Activated T-helper 2 cell treated with anti-CD3 and anti-CD28 coated beads, Interferon-gamma antibody, Interleukin-2, Interleukin-4, amounts not matched to agents 10 μg/mL and 5 μg/mL and 100 μg/mL, durations not matched to agents 14 hours and 24 hours and 36 hours (primary cell): ENCODE measurements at regions not wholly inside any gene's neighbourhood (a gene's known extent, or its start where the extent isn't known, plus 50 kb on each side); places are given as distances from the start of the nearest gene placed in this dataset.
A peak's percentile ranks its signal among the peaks of the same experiment; 100 is the strongest.
"Not testable (repeated sequence)": the region's sequence is repeated elsewhere in the genome, so short reads cannot be mapped to it uniquely, and the experiment has no call there.

Experiments
- DNase-seq: peaks from one replicate; pipeline ENCODE4 v3.0.0; 2021; ENCODE audit warnings: low spot score
- H3K27ac Mint-ChIP-seq: one replicate; pipeline ENCODE4 v1.8.0; 2021; ENCODE audit warnings: mixed read lengths
- H3K27me3 Mint-ChIP-seq: one replicate; pipeline ENCODE4 v1.8.0; 2021; ENCODE audit warnings: low read depth, mixed read lengths
- H3K36me3 Mint-ChIP-seq: one replicate; pipeline ENCODE4 v1.8.0; 2021; ENCODE audit warnings: low read depth, mixed read lengths
- H3K4me1 Mint-ChIP-seq: one replicate; pipeline ENCODE4 v1.8.0; 2021; ENCODE audit warnings: low read depth, mixed read lengths
- H3K4me3 Mint-ChIP-seq: one replicate; pipeline ENCODE4 v1.8.0; 2021; ENCODE audit warnings: low read depth, mild to moderate bottlenecking, moderate library complexity, mixed read lengths
- H3K9me3 Mint-ChIP-seq: one replicate; pipeline ENCODE4 v1.8.0; 2021; ENCODE audit warnings: mixed read lengths
- intact Hi-C: fragments of 100-400 bp; cut with micrococcal nuclease; formaldehyde crosslinking; loops from one replicate; pipeline ENCODE4 v1.15.1; 2023

- Mint-ChIP-seq H3K27me3 (no peaks in the 10 kb centered on the region), H3K27ac (peak overlapping the region; percentile 62), H3K36me3 (no peaks in the 10 kb centered on the region), H3K4me3 (no peak overlapping the region), H3K9me3 (peaks cover 3% of the 10 kb centered on the region), H3K4me1 (peaks cover 31% of the 10 kb centered on the region)
- intact Hi-C loops = loop anchor here (5.0 to 10.0 kb wide), 2 partner anchors 228 to 331 kb away; no protein-coding TSS in a partner anchor
- no peak for DNase-seq
Observed at GRCh38 chrX:39493168-39493567, 604.6 kb downstream of the BCOR start.

DNA sequence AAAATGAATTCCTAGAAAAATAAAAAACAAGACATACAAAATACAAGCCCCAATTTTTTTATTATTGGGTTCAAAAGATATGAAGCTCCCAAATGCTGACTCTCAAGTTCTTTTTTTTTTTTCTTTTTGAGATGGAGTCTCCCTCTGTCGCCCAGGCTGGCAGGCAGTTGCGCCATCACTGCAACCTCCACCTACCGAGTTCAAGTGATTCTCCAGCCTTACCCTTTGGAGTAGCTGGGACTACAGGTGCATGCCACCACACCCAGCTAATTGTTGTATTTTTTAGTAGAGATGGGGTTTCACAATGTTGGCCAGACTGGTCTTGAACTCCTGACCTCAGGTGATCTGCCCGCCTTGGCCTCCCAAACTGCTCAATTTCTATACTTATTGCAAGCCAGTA is 600.6 kb downstream of the BCOR start:
- peaks cover 19% of the 10 kb centered on the region for H3K4me1 Mint-ChIP-seq
- intact Hi-C loops = loop anchor here (10.0 kb wide), 1 partner anchor 232 kb away; no protein-coding TSS in a partner anchor
- not testable (repeated sequence) for H3K27ac Mint-ChIP-seq, H3K36me3 Mint-ChIP-seq, H3K27me3 Mint-ChIP-seq, DNase-seq, H3K4me3 Mint-ChIP-seq, H3K9me3 Mint-ChIP-seq

GRCh38 chrX:39497702-39498265 is 600.0 kb downstream of the BCOR start:
- DNase-seq = no peak
- no peaks in the 10 kb centered on the region for H3K27me3 Mint-ChIP-seq
- intact Hi-C loops = loop anchor here (10.0 kb wide), 1 partner anchor 233 kb away; no protein-coding TSS in a partner anchor
- no peaks in the 10 kb centered on the region for H3K9me3 Mint-ChIP-seq
- no peak overlapping the region for H3K4me3 Mint-ChIP-seq
- no peaks in the 10 kb centered on the region for H3K36me3 Mint-ChIP-seq
- H3K4me1 Mint-ChIP-seq = peaks cover 12% of the 10 kb centered on the region
- no peak overlapping the region for H3K27ac Mint-ChIP-seq

- Mint-ChIP-seq H3K36me3 (no peaks in the 10 kb centered on the region), H3K27me3 (no peaks in the 10 kb centered on the region), H3K4me3 (no peak overlapping the region), H3K9me3 (no peaks in the 10 kb centered on the region), H3K4me1 (peaks cover 10% of the 10 kb centered on the region), H3K27ac (no peak overlapping the region)
- intact Hi-C loops = loop anchor here (10.0 kb wide), 2 partner anchors 55 to 235 kb away; no protein-coding TSS in a partner anchor
- DNase-seq = no peak
Observed at GRCh38 chrX:39499996-39500395, 597.8 kb downstream of the BCOR start.

GRCh38 chrX:39501822-39502221 is 595.9 kb downstream of the BCOR start:
- H3K4me1 Mint-ChIP-seq = peaks cover 12% of the 10 kb centered on the region
- no peak for DNase-seq
- no peak overlapping the region for H3K27ac Mint-ChIP-seq
- no peaks in the 10 kb centered on the region for H3K27me3 Mint-ChIP-seq
- no peaks in the 10 kb centered on the region for H3K9me3 Mint-ChIP-seq
- H3K36me3 Mint-ChIP-seq = no peaks in the 10 kb centered on the region
- intact Hi-C loops = loop anchor here (10.0 kb wide), 1 partner anchor 57 kb away; no protein-coding TSS in a partner anchor
- H3K4me3 Mint-ChIP-seq = no peak overlapping the region

DNA sequence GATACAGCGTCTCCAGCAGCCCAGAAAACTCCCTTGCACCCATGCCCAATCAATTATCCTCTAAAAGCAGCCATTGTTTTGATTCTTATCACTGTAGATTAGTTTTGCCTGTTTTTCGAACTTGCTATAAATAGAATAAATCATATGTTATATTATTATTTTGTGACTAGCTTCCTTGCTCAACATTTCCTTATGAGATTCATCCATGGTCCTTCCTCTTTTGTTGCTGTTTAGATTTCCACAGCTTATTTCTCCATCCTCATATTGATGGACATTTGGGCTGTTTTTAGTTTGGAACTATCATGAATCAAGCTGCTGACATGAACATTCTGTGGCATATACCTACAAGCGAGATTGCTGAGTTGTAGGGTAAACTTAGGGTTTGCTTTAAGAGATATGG is 595.3 kb downstream of the BCOR start:
- Mint-ChIP-seq H3K4me1 (peaks cover 12% of the 10 kb centered on the region), H3K27me3 (no peaks in the 10 kb centered on the region), H3K27ac (no peak overlapping the region), H3K36me3 (no peaks in the 10 kb centered on the region), H3K4me3 (no peak overlapping the region), H3K9me3 (no peaks in the 10 kb centered on the region)
- DNase-seq = no peak
- intact Hi-C loops = loop anchor here (10.0 kb wide), 1 partner anchor 58 kb away; no protein-coding TSS in a partner anchor

DNA sequence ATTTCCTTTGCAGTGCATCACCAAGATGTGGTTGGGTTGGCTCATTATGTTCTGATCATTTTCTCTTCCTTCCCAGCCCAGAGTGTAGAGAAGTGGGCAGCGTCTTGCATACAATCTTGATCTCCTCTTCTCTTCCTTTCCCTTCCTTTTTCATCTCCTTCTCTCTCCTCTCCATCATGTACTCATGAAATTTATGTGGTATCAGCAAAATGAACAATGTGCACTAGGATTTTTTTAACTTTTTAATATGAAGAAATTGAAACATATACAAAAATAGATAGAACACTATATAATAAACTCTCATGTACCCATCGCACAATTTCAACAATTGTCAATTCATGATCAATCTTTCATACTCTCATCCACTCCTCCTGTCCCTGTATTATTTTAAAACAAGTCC is 593.5 kb downstream of the BCOR start:
- Mint-ChIP-seq H3K4me1 (peaks cover 17% of the 10 kb centered on the region), H3K9me3 (peaks cover 4% of the 10 kb centered on the region)
- intact Hi-C loops = loop anchor here (10.0 kb wide), 1 partner anchor 59 kb away; no protein-coding TSS in a partner anchor

DNA sequence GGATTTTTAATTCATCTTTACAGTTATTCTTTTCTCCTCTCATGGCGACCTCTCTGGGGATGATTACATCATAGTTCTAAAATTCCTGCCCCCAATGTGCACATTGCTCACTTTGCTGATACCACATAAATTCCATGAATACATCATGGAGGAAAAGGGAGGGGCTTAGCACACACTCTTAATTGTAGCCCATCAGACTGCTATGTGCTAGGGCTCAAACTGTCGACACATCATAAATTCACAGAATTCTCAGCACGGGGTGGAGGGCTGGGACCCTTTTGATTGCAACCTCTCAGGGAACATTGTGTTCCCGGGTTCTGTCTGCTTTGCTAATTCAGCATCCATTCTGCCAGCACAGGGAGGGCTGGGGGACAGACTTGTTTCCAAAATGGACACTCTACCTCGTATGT is 592.9 kb downstream of the BCOR start:
- Mint-ChIP-seq H3K27ac (no peak overlapping the region), H3K4me3 (no peak overlapping the region), H3K9me3 (peaks cover 9% of the 10 kb centered on the region), H3K36me3 (peaks cover 7% of the 10 kb centered on the region), H3K4me1 (peaks cover 15% of the 10 kb centered on the region), H3K27me3 (no peaks in the 10 kb centered on the region)
- no peak for DNase-seq
- intact Hi-C loops = loop anchor here (10.0 kb wide), 1 partner anchor 60 kb away; no protein-coding TSS in a partner anchor

More for the DNA sequence above, 593.5 kb downstream of the BCOR start:
- Mint-ChIP-seq H3K36me3 (peaks cover 3% of the 10 kb centered on the region), H3K27ac (no peak overlapping the region), H3K4me3 (no peak overlapping the region), H3K27me3 (no peaks in the 10 kb centered on the region)
- DNase-seq = no peak

DNA sequence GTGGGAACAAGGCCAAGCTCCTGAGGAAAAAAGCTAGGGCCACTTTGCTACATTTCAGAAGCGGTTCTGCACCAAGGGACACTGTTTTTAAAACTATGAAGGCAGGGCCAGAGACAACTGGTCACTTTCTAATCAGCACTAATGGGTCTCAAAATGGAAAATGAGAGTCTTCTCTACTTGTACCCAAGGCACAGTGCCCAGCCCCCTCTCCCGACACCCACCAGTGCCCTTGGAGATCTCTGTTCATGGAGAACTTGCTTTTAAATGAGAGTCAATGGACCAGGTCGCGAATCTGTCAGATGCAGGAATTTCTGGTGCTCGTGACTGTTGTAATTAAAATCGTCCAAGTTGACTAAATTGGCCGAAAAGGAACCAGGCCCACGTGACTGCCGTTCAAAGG is 591.6 kb downstream of the BCOR start:
- peaks cover 7% of the 10 kb centered on the region for H3K36me3 Mint-ChIP-seq
- DNase-seq = no peak
- peaks cover 12% of the 10 kb centered on the region for H3K4me1 Mint-ChIP-seq
- peaks cover 14% of the 10 kb centered on the region for H3K9me3 Mint-ChIP-seq
- H3K4me3 Mint-ChIP-seq = no peak overlapping the region
- no peak overlapping the region for H3K27ac Mint-ChIP-seq
- no peaks in the 10 kb centered on the region for H3K27me3 Mint-ChIP-seq
- intact Hi-C loops = loop anchor here (10.0 kb wide), 1 partner anchor 61 kb away; no protein-coding TSS in a partner anchor

GRCh38 chrX:39507034-39507433 is 590.7 kb downstream of the BCOR start:
- no peak overlapping the region for H3K4me3 Mint-ChIP-seq
- peaks cover 7% of the 10 kb centered on the region for H3K36me3 Mint-ChIP-seq
- no peak for DNase-seq
- H3K4me1 Mint-ChIP-seq = peaks cover 12% of the 10 kb centered on the region
- intact Hi-C loops = loop anchor here (10.0 kb wide), 1 partner anchor 62 kb away; no protein-coding TSS in a partner anchor
- no peaks in the 10 kb centered on the region for H3K27me3 Mint-ChIP-seq
- no peak overlapping the region for H3K27ac Mint-ChIP-seq
- peaks cover 14% of the 10 kb centered on the region for H3K9me3 Mint-ChIP-seq

DNA sequence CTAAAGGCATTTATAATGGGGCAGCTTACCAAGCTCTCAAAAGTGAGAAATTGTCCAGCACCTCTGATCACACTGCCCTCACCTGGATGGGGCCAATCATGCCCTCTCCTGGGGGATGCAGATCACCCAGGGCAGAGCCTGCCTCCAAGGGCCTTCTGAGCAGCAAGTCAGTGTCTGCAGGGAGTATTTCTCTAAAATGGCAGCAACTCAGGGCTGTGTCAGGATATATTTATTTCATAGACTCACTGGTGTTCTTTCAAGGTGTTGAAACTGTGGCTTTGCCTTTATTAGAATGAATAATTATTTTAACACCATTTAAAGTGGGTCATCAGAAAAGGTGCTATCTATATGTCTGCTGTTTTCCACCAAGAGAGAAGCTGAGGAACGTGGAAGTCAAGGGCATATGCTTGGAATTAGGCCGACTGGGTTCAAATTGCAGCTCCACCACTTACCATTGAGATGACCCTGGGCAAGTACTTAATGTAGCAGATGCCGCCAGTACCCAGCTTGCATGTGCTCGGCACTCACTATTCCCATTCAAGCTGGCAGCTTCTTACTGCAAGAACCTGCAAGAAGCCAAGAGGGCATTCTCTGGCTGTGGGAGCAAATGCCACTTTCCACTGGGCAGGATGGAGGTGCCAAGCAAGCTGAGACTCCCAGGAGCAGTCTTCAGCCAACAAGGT is 590.0 kb downstream of the BCOR start:
- Mint-ChIP-seq H3K9me3 (peaks cover 14% of the 10 kb centered on the region), H3K27ac (no peak overlapping the region), H3K36me3 (peaks cover 7% of the 10 kb centered on the region), H3K4me3 (no peak overlapping the region), H3K27me3 (no peaks in the 10 kb centered on the region), H3K4me1 (peaks cover 12% of the 10 kb centered on the region)
- intact Hi-C loops = loop anchor here (1.0 to 10.0 kb wide), 2 partner anchors 63 to 107 kb away; no protein-coding TSS in a partner anchor
- DNase-seq = no peak

- no peak overlapping the region for H3K4me3 Mint-ChIP-seq
- peaks cover 12% of the 10 kb centered on the region for H3K4me1 Mint-ChIP-seq
- no peak for DNase-seq
- peaks cover 7% of the 10 kb centered on the region for H3K36me3 Mint-ChIP-seq
- intact Hi-C loops = loop anchor here (1.0 to 10.0 kb wide), 2 partner anchors 63 to 106 kb away; no protein-coding TSS in a partner anchor
- no peaks in the 10 kb centered on the region for H3K27me3 Mint-ChIP-seq
- H3K9me3 Mint-ChIP-seq = peaks cover 14% of the 10 kb centered on the region
- H3K27ac Mint-ChIP-seq = peak overlapping the region; percentile 17
Observed at GRCh38 chrX:39508300-39508692, 589.5 kb downstream of the BCOR start.

DNA sequence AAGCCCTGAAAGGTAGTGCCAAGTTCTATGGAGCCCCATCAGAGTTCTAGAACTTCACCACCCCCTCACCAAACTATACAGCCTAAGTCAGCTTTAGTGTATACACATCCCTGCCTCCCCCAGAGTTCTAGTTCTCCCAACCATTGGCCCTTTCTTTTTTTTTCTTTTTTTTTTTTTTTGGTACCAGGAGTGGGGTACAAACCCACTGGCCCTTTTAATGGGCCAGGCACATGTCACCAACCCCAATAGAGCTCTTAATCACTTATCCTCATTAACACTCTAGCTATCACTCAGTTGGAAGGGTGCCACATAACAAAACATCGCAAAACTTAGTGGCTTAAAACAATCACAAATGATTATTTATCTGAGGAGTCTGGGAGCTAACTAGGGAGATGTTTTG is 588.6 kb downstream of the BCOR start:
- no peak for DNase-seq
- peaks cover 7% of the 10 kb centered on the region for H3K36me3 Mint-ChIP-seq
- peaks cover 14% of the 10 kb centered on the region for H3K9me3 Mint-ChIP-seq
- H3K4me1 Mint-ChIP-seq = peaks cover 9% of the 10 kb centered on the region
- intact Hi-C loops = loop anchor here (10.0 kb wide), 1 partner anchor 64 kb away; no protein-coding TSS in a partner anchor
- H3K4me3 Mint-ChIP-seq = no peak overlapping the region
- H3K27ac Mint-ChIP-seq = no peak overlapping the region
- H3K27me3 Mint-ChIP-seq = no peaks in the 10 kb centered on the region
